ENCODE measurements at regions not wholly inside any gene's neighbourhood (a gene's known extent, or its start where the extent isn't known, plus 50 kb on each side); places are given as distances from the start of the nearest gene placed in this dataset.

- Mint-ChIP-seq H3K27ac (no peak overlapping the region), H3K9me3 (ENCODE audit: insufficient read depth) (peaks cover 6% of the 10 kb centered on the region), H3K4me3 (no peak overlapping the region), H3K4me1 (no peaks in the 10 kb centered on the region), H3K27me3 (no peaks in the 10 kb centered on the region)
- H3K27me3 ChIP-seq (replicated peaks in 1 of 4; ENCODE audit: control extremely low read depth in 1 of 4, control insufficient read depth in 3 of 4, insufficient read depth in 4 of 4, low read length in 3 of 4) = no peaks in the 10 kb centered on the region
- ATAC-seq (ENCODE audit: low read depth) (no peak), DNase-seq (no peak)
- H2AFZ ChIP-seq (ENCODE audit: insufficient read depth, low read depth, low read length, poor library complexity, severe bottlenecking) = no peak overlapping the region
- TF ChIP-seq EZH2 (IDR thresholded peaks at IDR 0.05; ENCODE audit: borderline replicate concordance, insufficient read depth, low read depth, low read length, poor library complexity, severe bottlenecking) (no peak), CTCF (IDR thresholded peaks at IDR 0.05) (no peak)
- H3K79me2 ChIP-seq (ENCODE audit: control insufficient read depth, insufficient read depth, low read length) = no peaks in the 10 kb centered on the region
- H3K4me2 ChIP-seq (replicated peaks; ENCODE audit: low read depth, low read length, poor library complexity, severe bottlenecking) = no peak overlapping the region
- H3K9ac ChIP-seq (ENCODE audit: low read length) = no peak overlapping the region
- H3K4me1 ChIP-seq (ENCODE audit: control insufficient read depth in 2 of 2, insufficient read depth in 2 of 2, low read length in 2 of 2) = no peaks in the 10 kb centered on the region
- H3K9me3 ChIP-seq (ENCODE audit: control extremely low read depth in 1 of 3, control insufficient read depth in 2 of 3, insufficient read depth in 1 of 3, low read length in 2 of 3) = peaks cover 0 to 11% (median 0%) of the 10 kb centered on the region in 3 donors
- no peak overlapping the region for H3K27ac ChIP-seq (ENCODE audit: low read length in 2 of 2)
- intact Hi-C loops (cut with micrococcal nuclease) = no loop called here
- ChIA-PET POLR2A (no interaction called here), CTCF (no interaction called here)
- WGBS (ENCODE audit: insufficient coverage) = no CpG with 5 or more reads among the region's 6 CpGs
- no peak overlapping the region for H3K4me3 ChIP-seq (ENCODE audit: control extremely low read depth in 1 of 5, extremely low read depth in 1 of 5, insufficient read depth in 1 of 5, low read depth in 2 of 5, low read length in 4 of 5)
- H3K36me3 ChIP-seq (replicated peaks in 1 of 2; ENCODE audit: control extremely low read depth in 1 of 2, control insufficient read depth in 1 of 2, extremely low read depth in 1 of 2, insufficient read depth in 2 of 2, low read length in 1 of 2) = no peaks in the 10 kb centered on the region
- H4K20me1 ChIP-seq (ENCODE audit: control insufficient read depth, insufficient read depth, low read length, poor library complexity, severe bottlenecking) = no peaks in the 10 kb centered on the region
Observed at GRCh38 chr4:187569871-187570270, 425.7 kb upstream of the ZFP42 start.

- Histone ChIP-seq H3K27me3 (replicated peaks in 1 of 4; ENCODE audit: control extremely low read depth in 1 of 4, control insufficient read depth in 3 of 4, insufficient read depth in 4 of 4, low read length in 3 of 4) (no peaks in the 10 kb centered on the region), H3K9me3 (ENCODE audit: control extremely low read depth in 1 of 3, control insufficient read depth in 2 of 3, insufficient read depth in 1 of 3, low read length in 2 of 3) (peaks cover 0 to 8% (median 0%) of the 10 kb centered on the region in 3 donors), H3K79me2 (ENCODE audit: control insufficient read depth, insufficient read depth, low read length) (no peaks in the 10 kb centered on the region), H3K9ac (ENCODE audit: low read length) (no peak overlapping the region), H3K36me3 (replicated peaks in 1 of 2; ENCODE audit: control extremely low read depth in 1 of 2, control insufficient read depth in 1 of 2, extremely low read depth in 1 of 2, insufficient read depth in 2 of 2, low read length in 1 of 2) (no peaks in the 10 kb centered on the region), H3K4me2 (replicated peaks; ENCODE audit: low read depth, low read length, poor library complexity, severe bottlenecking) (no peak overlapping the region), H3K27ac (ENCODE audit: low read length in 2 of 2) (no peak overlapping the region), H3K4me3 (ENCODE audit: control extremely low read depth in 1 of 5, extremely low read depth in 1 of 5, insufficient read depth in 1 of 5, low read depth in 2 of 5, low read length in 4 of 5) (no peak overlapping the region), H2AFZ (ENCODE audit: insufficient read depth, low read depth, low read length, poor library complexity, severe bottlenecking) (no peak overlapping the region), H4K20me1 (ENCODE audit: control insufficient read depth, insufficient read depth, low read length, poor library complexity, severe bottlenecking) (no peaks in the 10 kb centered on the region), H3K4me1 (ENCODE audit: control insufficient read depth in 2 of 2, insufficient read depth in 2 of 2, low read length in 2 of 2) (no peaks in the 10 kb centered on the region)
- ATAC-seq (ENCODE audit: low read depth) (no peak), DNase-seq (no peak)
- Mint-ChIP-seq H3K4me3 (no peak overlapping the region), H3K27ac (no peak overlapping the region), H3K4me1 (no peaks in the 10 kb centered on the region), H3K27me3 (no peaks in the 10 kb centered on the region), H3K9me3 (ENCODE audit: insufficient read depth) (peaks cover 2% of the 10 kb centered on the region)
- ChIA-PET POLR2A (no interaction called here), CTCF (no interaction called here)
- 60% methylated on average over 1 of the region's 2 CpGs for WGBS (ENCODE audit: insufficient coverage)
- intact Hi-C loops (cut with micrococcal nuclease) = no loop called here
- TF ChIP-seq CTCF (IDR thresholded peaks at IDR 0.05) = no peak
- TF ChIP-seq EZH2 (IDR thresholded peaks at IDR 0.05; ENCODE audit: borderline replicate concordance, insufficient read depth, low read depth, low read length, poor library complexity, severe bottlenecking) = no peak
Observed at GRCh38 chr4:187575706-187576105, 419.9 kb upstream of the ZFP42 start.

All from B cell (primary cell).